GM23248 (cell line): ENCODE measurements at regions not wholly inside any gene's neighbourhood (a gene's known extent, or its start where the extent isn't known, plus 50 kb on each side); places are given as distances from the start of the nearest gene placed in this dataset.
"Not testable (repeated sequence)": the region's sequence is repeated elsewhere in the genome, so short reads cannot be mapped to it uniquely, and the experiment has no call there.

Source experiments
- DNase-seq: peaks from one replicate; pipeline ENCODE4 v3.0.0-alpha.2; 2015
- H2AFZ ChIP-seq: fragments of 200-600 bp; sonication (generic); 2 replicates; pipeline ENCODE4 v1.6.1; 2016; ENCODE audit warnings: antibody characterized with exemption
- H3F3A ChIP-seq: fragments of 200-600 bp; sonication (generic); 2 replicates; pipeline ENCODE4 v1.6.1; 2016; ENCODE audit warnings: mild to moderate bottlenecking, antibody characterized with exemption, mixed run types; ENCODE audit not compliant: insufficient read depth
- H3K27ac ChIP-seq: fragments of 200-600 bp; sonication (generic); 2 replicates; pipeline ENCODE4 v1.5.1; 2016; ENCODE audit warnings: mild to moderate bottlenecking
- H3K27me3 ChIP-seq: fragments of 200-600 bp; sonication (generic); replicated peaks from 2 replicates; pipeline ENCODE4 v1.6.1; 2016; ENCODE audit warnings: mild to moderate bottlenecking; ENCODE audit not compliant: insufficient read depth
- H3K36me3 ChIP-seq: fragments of 200-600 bp; sonication (generic); 2 replicates; pipeline ENCODE4 v1.6.1; 2016; ENCODE audit warnings: low read depth, mild to moderate bottlenecking
- H3K4me1 ChIP-seq: fragments of 200-600 bp; sonication (generic); 2 replicates; pipeline ENCODE4 v1.6.1; 2016; ENCODE audit warnings: mild to moderate bottlenecking; ENCODE audit not compliant: insufficient read depth
- H3K4me2 ChIP-seq: fragments of 200-600 bp; sonication (generic); one replicate; pipeline ENCODE4 v1.6.1; 2016; ENCODE audit warnings: mild to moderate bottlenecking; ENCODE audit not compliant: unreplicated experiment
- H3K4me3 ChIP-seq: fragments of 200-600 bp; sonication (generic); 2 replicates; pipeline ENCODE4 v1.5.1; 2016; ENCODE audit warnings: mild to moderate bottlenecking
- H3K79me2 ChIP-seq: fragments of 200-600 bp; sonication (generic); 2 replicates; pipeline ENCODE4 v1.6.1; 2016; ENCODE audit warnings: mild to moderate bottlenecking; ENCODE audit not compliant: insufficient read depth
- H3K9ac ChIP-seq: fragments of 200-600 bp; sonication (generic); 2 replicates; pipeline ENCODE4 v1.6.1; 2016; ENCODE audit warnings: mild to moderate bottlenecking
- H3K9me2 ChIP-seq: fragments of 200-600 bp; sonication (generic); 2 replicates; pipeline ENCODE4 v1.6.1; 2016; ENCODE audit warnings: mixed run types, mild to moderate bottlenecking, moderate library complexity; ENCODE audit not compliant: insufficient read depth
- H3K9me3 ChIP-seq: fragments of 200-600 bp; sonication (generic); one replicate; pipeline ENCODE4 v1.6.1; 2017; ENCODE audit warnings: low read depth
- H4K20me1 ChIP-seq: fragments of 200-600 bp; sonication (generic); 2 replicates; pipeline ENCODE4 v1.6.0; 2016; ENCODE audit not compliant: insufficient read depth
- EZH2 ChIP-seq: fragments of 200-600 bp; sonication (generic); IDR thresholded peaks from 2 replicates; pipeline ENCODE4 v1.6.1; 2018; ENCODE audit warnings: antibody characterized with exemption, mild to moderate bottlenecking; ENCODE audit not compliant: insufficient read depth, poor library complexity, severe bottlenecking
- EZH2phosphoT487 ChIP-seq: fragments of 200-600 bp; sonication (generic); IDR thresholded peaks from 2 replicates; pipeline ENCODE4 v1.6.1; 2018; ENCODE audit warnings: antibody characterized with exemption, moderate library complexity, mild to moderate bottlenecking, low read depth; ENCODE audit not compliant: insufficient read depth
- WGBS, 2 experiments: methylation state at CpG; one replicate each; pipeline ENCODE4 v1.1.6; 2015 to 2017; ENCODE audit warnings: low lambda C conversion rate in 2 of 2, low coverage in 1 of 2; ENCODE audit errors: missing lambda C conversion rate in 2 of 2; 5-methylcytosine and 5-hydroxymethylcytosine counted together
- in situ Hi-C: fragments of 300-500 bp; cut with MboI; formaldehyde crosslinking; loops from 2 replicates; pipeline ENCODE4 v1.15.0; 2020

DNA sequence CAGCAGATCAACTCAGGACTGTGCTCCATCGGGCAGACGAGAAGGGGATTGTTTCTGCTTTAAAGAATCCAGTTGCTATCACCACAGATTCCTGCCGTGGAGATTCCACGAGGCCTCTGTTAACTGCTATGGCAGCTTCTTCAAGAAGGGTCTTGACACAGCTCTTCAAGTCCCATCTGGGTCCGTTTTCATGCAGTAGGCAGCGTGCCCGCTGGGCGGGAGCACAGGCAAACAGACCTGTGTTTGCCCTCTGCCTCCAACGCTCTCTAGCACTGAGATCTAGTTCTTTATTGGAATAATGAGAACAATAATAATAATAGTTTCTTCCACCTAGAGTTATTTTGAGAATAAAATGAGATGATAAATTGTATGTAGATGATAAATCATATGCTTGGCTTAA, 127.2 kb upstream of the SP8 start:
- H3K36me3 ChIP-seq = no peaks in the 10 kb centered on the region
- H4K20me1 ChIP-seq = no peaks in the 10 kb centered on the region
- no peak overlapping the region for H3K9ac ChIP-seq
- no peaks in the 10 kb centered on the region for H3K79me2 ChIP-seq
- no peaks in the 10 kb centered on the region for H3F3A ChIP-seq
- no peak overlapping the region for H3K4me3 ChIP-seq
- no peak overlapping the region for H2AFZ ChIP-seq
- H3K9me2 ChIP-seq = no peaks in the 10 kb centered on the region
- TF ChIP-seq EZH2phosphoT487 (no peak), EZH2 (no peak)
- in situ Hi-C loops = no loop called here
- DNase-seq = no peak
- 13 to 21% methylated on average over 9 of the region's 9 CpGs for WGBS, 2 experiments
- H3K4me2 ChIP-seq = no peak overlapping the region
- H3K27ac ChIP-seq = no peak overlapping the region
- H3K27me3 ChIP-seq = no peaks in the 10 kb centered on the region
- H3K4me1 ChIP-seq = no peaks in the 10 kb centered on the region
- H3K9me3 ChIP-seq = no peaks in the 10 kb centered on the region

GRCh38 chr7:20916311-20916710, 129.6 kb upstream of the SP8 start:
- H3K4me3 ChIP-seq = no peak overlapping the region
- H3K4me2 ChIP-seq = no peak overlapping the region
- H3K9ac ChIP-seq = no peak overlapping the region
- no peaks in the 10 kb centered on the region for H4K20me1 ChIP-seq
- in situ Hi-C loops = no loop called here
- H3K79me2 ChIP-seq = no peaks in the 10 kb centered on the region
- H3F3A ChIP-seq = no peaks in the 10 kb centered on the region
- H3K27ac ChIP-seq = no peak overlapping the region
- no peaks in the 10 kb centered on the region for H3K9me2 ChIP-seq
- H3K27me3 ChIP-seq = no peaks in the 10 kb centered on the region
- no peak for TF ChIP-seq EZH2phosphoT487
- TF ChIP-seq EZH2 = no peak
- 0 to 3% methylated on average over 1 of the region's 1 CpG for WGBS, 2 experiments
- no peaks in the 10 kb centered on the region for H3K36me3 ChIP-seq
- H3K4me1 ChIP-seq = no peaks in the 10 kb centered on the region
- DNase-seq = no peak
- no peak overlapping the region for H2AFZ ChIP-seq
- H3K9me3 ChIP-seq = no peaks in the 10 kb centered on the region

GRCh38 chr7:20917603-20918002, 130.9 kb upstream of the SP8 start:
- Histone ChIP-seq H3K27me3 (no peaks in the 10 kb centered on the region), H4K20me1 (no peaks in the 10 kb centered on the region), H3K9ac (no peak overlapping the region), H3K36me3 (no peaks in the 10 kb centered on the region), H3K9me3 (no peaks in the 10 kb centered on the region), H3K4me1 (no peaks in the 10 kb centered on the region), H3K9me2 (no peaks in the 10 kb centered on the region), H3F3A (no peaks in the 10 kb centered on the region), H2AFZ (no peak overlapping the region), H3K79me2 (no peaks in the 10 kb centered on the region), H3K27ac (no peak overlapping the region), H3K4me2 (no peak overlapping the region), H3K4me3 (no peak overlapping the region)
- 3 to 4% methylated on average over 3 of the region's 3 CpGs for WGBS, 2 experiments
- TF ChIP-seq EZH2 = no peak
- no peak for TF ChIP-seq EZH2phosphoT487
- no peak for DNase-seq
- in situ Hi-C loops = no loop called here

DNA sequence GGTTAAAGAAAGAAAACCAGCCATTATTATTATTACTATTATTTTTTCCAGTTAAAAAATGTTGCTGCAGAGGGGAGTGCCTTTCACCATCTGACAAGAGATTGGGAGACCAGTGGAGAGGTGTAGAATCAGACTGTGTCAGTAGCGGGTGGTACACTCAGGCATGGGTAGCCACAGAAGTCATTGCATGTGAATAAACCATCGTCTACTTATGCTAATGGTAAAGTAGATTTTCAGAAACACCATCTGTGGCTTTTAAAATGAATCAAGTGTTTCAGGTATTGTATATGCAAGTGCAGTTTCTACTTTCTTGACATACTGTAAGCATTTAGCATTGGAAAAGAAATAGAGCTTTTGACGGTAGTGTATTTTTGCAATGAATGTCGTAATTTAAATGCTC, 131.5 kb upstream of the SP8 start:
- no peaks in the 10 kb centered on the region for H3K4me1 ChIP-seq
- no peaks in the 10 kb centered on the region for H3K27me3 ChIP-seq
- no peak overlapping the region for H2AFZ ChIP-seq
- no peak for DNase-seq
- WGBS, 2 experiments = 23 to 32% methylated on average over 4 of the region's 4 CpGs
- no peaks in the 10 kb centered on the region for H3K36me3 ChIP-seq
- in situ Hi-C loops = no loop called here
- H3K9me3 ChIP-seq = no peaks in the 10 kb centered on the region
- TF ChIP-seq EZH2 = no peak
- no peak for TF ChIP-seq EZH2phosphoT487
- H4K20me1 ChIP-seq = no peaks in the 10 kb centered on the region
- H3F3A ChIP-seq = no peaks in the 10 kb centered on the region
- H3K4me2 ChIP-seq = no peak overlapping the region
- no peaks in the 10 kb centered on the region for H3K79me2 ChIP-seq
- H3K9ac ChIP-seq = no peak overlapping the region
- H3K27ac ChIP-seq = no peak overlapping the region
- H3K9me2 ChIP-seq = no peaks in the 10 kb centered on the region
- H3K4me3 ChIP-seq = no peak overlapping the region

DNA sequence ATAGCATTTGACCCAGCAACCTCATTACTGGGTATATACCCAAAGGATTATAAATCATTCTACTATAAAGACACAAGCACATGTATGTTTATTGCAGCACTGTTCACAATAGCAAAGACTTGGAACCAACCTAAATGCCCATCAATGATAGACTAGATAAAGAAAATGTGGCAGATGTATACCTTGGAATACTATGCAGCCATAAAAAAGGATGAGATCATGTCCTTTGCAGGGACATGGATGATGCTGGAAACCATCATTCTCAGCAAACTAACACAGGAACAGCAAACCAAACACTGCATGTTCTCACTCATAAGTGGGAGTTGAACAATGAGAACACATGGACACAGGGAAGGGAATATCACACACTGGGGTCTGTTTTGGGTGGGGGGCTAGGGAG, 140.5 kb upstream of the SP8 start:
- in situ Hi-C loops = not testable (repeated sequence)

More for the DNA sequence above, 140.5 kb upstream of the SP8 start:
- H3K9ac ChIP-seq, H2AFZ ChIP-seq, H3K27me3 ChIP-seq, H3F3A ChIP-seq, H3K9me3 ChIP-seq, H3K4me1 ChIP-seq, H3K27ac ChIP-seq, H3K79me2 ChIP-seq, H3K36me3 ChIP-seq, H4K20me1 ChIP-seq, DNase-seq, H3K9me2 ChIP-seq, H3K4me2 ChIP-seq, H3K4me3 ChIP-seq: not testable (repeated sequence)
